HEK293T (cell line): ENCODE measurements at regions not wholly inside any gene's neighbourhood (a gene's known extent, or its start where the extent isn't known, plus 50 kb on each side); places are given as distances from the start of the nearest gene placed in this dataset.

ENCODE experiments used
- CTCF ChIA-PET: fragments of 350-600 bp; formaldehyde crosslinking; extraction: SDS; loops from one replicate; lab custom pipeline; 2021; ENCODE audit warnings: antibody characterized with exemption, inconsistent platforms; lab: Yijun Ruan, JAX
- POLR2A ChIA-PET: fragments of 350-600 bp; formaldehyde crosslinking; extraction: SDS; loops from one replicate; lab custom pipeline; 2020; ENCODE audit warnings: antibody characterized with exemption, inconsistent platforms; lab: Yijun Ruan, JAX
- DNase-seq: peaks from one replicate; pipeline ENCODE4 v3.0.0; 2012; ENCODE audit warnings: mixed read lengths; ENCODE audit errors: extremely low spot score
- ARNT ChIP-seq: fragments of 450-650 bp; IDR thresholded peaks from 2 replicates; pipeline ENCODE4 v1.6.1; 2017; ENCODE audit warnings: mild to moderate bottlenecking
- BHLHE40 ChIP-seq: fragments of 450-650 bp; IDR thresholded peaks from 2 replicates; pipeline ENCODE4 v1.6.1; 2016; ENCODE audit warnings: mild to moderate bottlenecking, moderate library complexity, borderline replicate concordance
- CTBP1 ChIP-seq: fragments of 450-650 bp; IDR thresholded peaks from 2 replicates; pipeline ENCODE4 v1.6.1; 2016; ENCODE audit warnings: borderline replicate concordance
- ELF4 ChIP-seq: fragments of 450-650 bp; IDR thresholded peaks from 2 replicates; pipeline ENCODE4 v1.6.1; 2017; ENCODE audit warnings: antibody characterized with exemption
- FOXA1 ChIP-seq: fragments of 450-650 bp; IDR thresholded peaks from 2 replicates; pipeline ENCODE4 v1.6.1; 2016; ENCODE audit warnings: mild to moderate bottlenecking
- FOXK2 ChIP-seq: fragments of 450-650 bp; IDR thresholded peaks from 2 replicates; pipeline ENCODE4 v1.6.1; 2016; ENCODE audit warnings: mild to moderate bottlenecking
- FOXM1 ChIP-seq: fragments of 450-650 bp; IDR thresholded peaks from 2 replicates; pipeline ENCODE4 v1.6.1; 2017; ENCODE audit warnings: mild to moderate bottlenecking, borderline replicate concordance
- HDGF ChIP-seq: fragments of 450-650 bp; IDR thresholded peaks from 2 replicates; pipeline ENCODE4 v1.6.1; 2017; ENCODE audit warnings: antibody characterized with exemption, borderline replicate concordance
- L3MBTL2 ChIP-seq: fragments of 450-650 bp; conservative IDR thresholded peaks from 2 replicates; pipeline ENCODE4 v1.6.1; 2016; ENCODE audit warnings: mild to moderate bottlenecking
- LEF1 ChIP-seq: fragments of 450-650 bp; IDR thresholded peaks from 2 replicates; pipeline ENCODE4 v1.6.1; 2017; ENCODE audit warnings: mild to moderate bottlenecking, borderline replicate concordance
- NFRKB ChIP-seq: fragments of 450-650 bp; IDR thresholded peaks from 2 replicates; pipeline ENCODE4 v1.6.1; 2016; ENCODE audit warnings: mild to moderate bottlenecking, moderate library complexity
- PKNOX1 ChIP-seq: fragments of 450-650 bp; IDR thresholded peaks from 2 replicates; pipeline ENCODE4 v1.6.1; 2016
- SP1 ChIP-seq: fragments of 450-650 bp; IDR thresholded peaks from 2 replicates; pipeline ENCODE4 v1.6.1; 2017
- SUZ12 ChIP-seq: fragments of 450-650 bp; IDR thresholded peaks from 2 replicates; pipeline ENCODE4 v1.6.1; 2016; ENCODE audit warnings: mild to moderate bottlenecking
- TARDBP ChIP-seq: fragments of 450-650 bp; IDR thresholded peaks from 2 replicates; pipeline ENCODE4 v1.6.1; 2016
- ZNF384 ChIP-seq: fragments of 450-650 bp; IDR thresholded peaks from 2 replicates; pipeline ENCODE4 v1.6.1; 2016

DNA sequence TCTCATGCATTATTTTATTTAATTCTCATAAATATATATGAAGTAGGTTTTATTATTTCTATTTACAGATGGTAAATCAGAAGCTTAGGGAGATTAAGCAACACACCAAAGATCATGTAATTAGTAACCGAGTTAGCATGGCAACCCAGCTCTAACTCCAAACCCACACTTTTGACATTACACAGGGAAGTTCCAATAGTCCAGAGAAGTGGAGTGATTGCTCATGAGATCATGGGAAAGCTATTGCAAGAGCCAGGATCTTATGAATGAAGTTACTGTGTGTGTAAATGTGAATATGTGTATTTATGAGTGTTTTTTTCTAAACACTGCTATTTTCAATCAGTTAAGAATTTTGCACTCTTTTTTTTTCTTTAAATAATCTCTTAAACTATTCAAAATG, 225.8 kb upstream of the KIRREL3 start:
- no peak for DNase-seq
- TF ChIP-seq NFRKB, result no peak
- ChIA-PET CTCF (no interaction called here), POLR2A (no interaction called here)

GRCh38 chr11:127225619-127226018, 225.0 kb upstream of the KIRREL3 start:
- TF ChIP-seq ARNT (no peak), LEF1 (no peak), FOXA1 (no peak), ZNF384 (no peak), CTBP1 (no peak), SUZ12 (no peak), ELF4 (no peak), SP1 (no peak), L3MBTL2 (no peak), BHLHE40 (no peak), FOXM1 (no peak)
- no peak for DNase-seq
- POLR2A ChIA-PET, result no interaction called here
- CTCF ChIA-PET, result no interaction called here

- DNase-seq, result no peak
- no peak for TF ChIP-seq SP1
- CTCF ChIA-PET, result no interaction called here
- POLR2A ChIA-PET, result no interaction called here
Measured at GRCh38 chr11:127224276-127224675, 223.7 kb upstream of the KIRREL3 start.

- no peak for DNase-seq
- TF ChIP-seq PKNOX1, result no peak
- TF ChIP-seq BHLHE40, result no peak
- no peak for TF ChIP-seq FOXM1
- TF ChIP-seq ARNT, result no peak
- no peak for TF ChIP-seq CTBP1
- no peak for TF ChIP-seq TARDBP
- TF ChIP-seq LEF1, result no peak
- TF ChIP-seq NFRKB, result no peak
- no peak for TF ChIP-seq ZNF384
- no peak for TF ChIP-seq FOXA1
- no peak for TF ChIP-seq SP1
- TF ChIP-seq ELF4, result no peak
- ChIA-PET POLR2A (no interaction called here), CTCF (no interaction called here)
Measured at GRCh38 chr11:127223633-127224032, 223.1 kb upstream of the KIRREL3 start.

DNA sequence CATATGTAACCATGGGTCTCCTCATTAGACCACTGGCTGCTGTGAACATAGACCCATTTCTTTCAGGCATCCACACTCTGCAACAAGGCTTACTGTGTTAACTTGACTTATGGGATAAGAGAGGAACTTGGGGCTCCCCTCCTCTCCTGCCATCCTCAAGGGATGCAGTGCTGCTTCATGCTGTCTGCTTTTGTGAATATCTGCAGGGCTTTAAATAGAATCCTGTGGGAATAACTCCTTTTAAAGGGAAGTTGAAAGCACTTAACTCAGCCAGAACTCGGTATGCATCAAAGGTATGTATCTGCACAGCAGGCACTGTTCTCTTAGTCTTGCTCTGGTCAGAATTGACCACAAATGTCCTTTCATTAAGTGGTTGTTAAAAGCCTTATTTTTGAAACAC, 222.5 kb upstream of the KIRREL3 start:
- POLR2A ChIA-PET, result no interaction called here
- no peak for TF ChIP-seq SUZ12
- no peak for TF ChIP-seq NFRKB
- TF ChIP-seq LEF1, result no peak
- no peak for TF ChIP-seq L3MBTL2
- TF ChIP-seq TARDBP, result no peak
- TF ChIP-seq FOXK2, result no peak
- TF ChIP-seq CTBP1, result no peak
- TF ChIP-seq FOXA1, result no peak
- TF ChIP-seq BHLHE40, result no peak
- no peak for TF ChIP-seq ZNF384
- TF ChIP-seq ARNT, result no peak
- CTCF ChIA-PET, result no interaction called here
- no peak for DNase-seq

DNA sequence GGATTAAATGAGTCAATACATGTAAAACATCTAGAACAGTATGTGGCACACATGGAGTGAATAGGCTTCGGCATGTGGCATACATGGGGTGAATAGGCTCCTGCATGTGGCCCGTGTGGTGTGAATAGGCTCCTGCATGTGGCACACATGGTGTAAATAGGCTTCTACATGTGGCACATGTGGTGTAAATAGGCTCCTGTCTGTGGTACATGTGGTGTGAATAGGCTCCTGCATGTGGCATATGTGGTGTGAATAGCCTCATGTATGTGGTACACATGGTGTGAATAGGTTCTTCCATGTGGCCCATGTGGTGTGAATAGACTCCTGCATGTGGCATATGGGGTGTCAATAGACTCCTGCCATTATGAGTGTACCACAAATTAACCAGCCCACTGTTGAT, 219.1 kb upstream of the KIRREL3 start:
- no peak for DNase-seq
- ChIA-PET CTCF (no interaction called here), POLR2A (no interaction called here)
- TF ChIP-seq NFRKB (no peak), L3MBTL2 (no peak), ELF4 (no peak)

- DNase-seq, result no peak
- no peak for TF ChIP-seq TARDBP
- TF ChIP-seq FOXA1, result no peak
- TF ChIP-seq PKNOX1, result no peak
- no peak for TF ChIP-seq ZNF384
- no peak for TF ChIP-seq FOXK2
- no peak for TF ChIP-seq SUZ12
- no peak for TF ChIP-seq ELF4
- no peak for TF ChIP-seq CTBP1
- TF ChIP-seq NFRKB, result no peak
- TF ChIP-seq HDGF, result no peak
- no peak for TF ChIP-seq BHLHE40
- no peak for TF ChIP-seq LEF1
- TF ChIP-seq L3MBTL2, result no peak
- no peak for TF ChIP-seq SP1
- TF ChIP-seq FOXM1, result no peak
- no peak for TF ChIP-seq ARNT
- POLR2A ChIA-PET, result no interaction called here
- CTCF ChIA-PET, result no interaction called here
Measured at GRCh38 chr11:127218275-127218608, 217.7 kb upstream of the KIRREL3 start.
